ENCODE measurements at regions not wholly inside any gene's neighbourhood (a gene's known extent, or its start where the extent isn't known, plus 50 kb on each side); places are given as distances from the start of the nearest gene placed in this dataset.

DNA sequence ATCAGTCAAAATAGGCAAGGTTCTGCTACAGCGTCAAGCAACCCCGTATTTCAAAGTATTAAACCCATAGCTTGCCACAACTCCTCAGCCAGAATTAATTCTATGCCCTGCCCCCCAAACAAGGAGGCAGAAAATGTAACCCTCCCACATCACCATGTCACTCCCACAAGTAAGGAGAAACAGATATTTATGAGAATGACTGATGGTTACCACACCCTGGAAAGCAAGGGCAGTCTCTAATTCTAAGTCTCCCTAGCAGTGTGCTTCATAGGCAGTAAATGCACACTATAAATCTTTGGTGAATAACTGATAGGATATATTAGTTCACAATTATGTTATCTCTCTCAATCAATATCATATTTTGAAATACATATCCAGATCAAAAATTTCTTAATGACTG is 228.0 kb upstream of the SLC14A2 start:
- no peak for DNase-seq (ENCODE audit: insufficient read length, low spot score)
- TF ChIP-seq, protein P1, sequence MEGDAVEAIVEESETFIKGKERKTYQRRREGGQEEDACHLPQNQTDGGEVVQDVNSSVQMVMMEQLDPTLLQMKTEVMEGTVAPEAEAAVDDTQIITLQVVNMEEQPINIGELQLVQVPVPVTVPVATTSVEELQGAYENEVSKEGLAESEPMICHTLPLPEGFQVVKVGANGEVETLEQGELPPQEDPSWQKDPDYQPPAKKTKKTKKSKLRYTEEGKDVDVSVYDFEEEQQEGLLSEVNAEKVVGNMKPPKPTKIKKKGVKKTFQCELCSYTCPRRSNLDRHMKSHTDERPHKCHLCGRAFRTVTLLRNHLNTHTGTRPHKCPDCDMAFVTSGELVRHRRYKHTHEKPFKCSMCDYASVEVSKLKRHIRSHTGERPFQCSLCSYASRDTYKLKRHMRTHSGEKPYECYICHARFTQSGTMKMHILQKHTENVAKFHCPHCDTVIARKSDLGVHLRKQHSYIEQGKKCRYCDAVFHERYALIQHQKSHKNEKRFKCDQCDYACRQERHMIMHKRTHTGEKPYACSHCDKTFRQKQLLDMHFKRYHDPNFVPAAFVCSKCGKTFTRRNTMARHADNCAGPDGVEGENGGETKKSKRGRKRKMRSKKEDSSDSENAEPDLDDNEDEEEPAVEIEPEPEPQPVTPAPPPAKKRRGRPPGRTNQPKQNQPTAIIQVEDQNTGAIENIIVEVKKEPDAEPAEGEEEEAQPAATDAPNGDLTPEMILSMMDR (IDR thresholded peaks at IDR 0.05; ENCODE audit: insufficient read depth, missing control alignments), result no peak
- no peak for FAIRE-seq

DNA sequence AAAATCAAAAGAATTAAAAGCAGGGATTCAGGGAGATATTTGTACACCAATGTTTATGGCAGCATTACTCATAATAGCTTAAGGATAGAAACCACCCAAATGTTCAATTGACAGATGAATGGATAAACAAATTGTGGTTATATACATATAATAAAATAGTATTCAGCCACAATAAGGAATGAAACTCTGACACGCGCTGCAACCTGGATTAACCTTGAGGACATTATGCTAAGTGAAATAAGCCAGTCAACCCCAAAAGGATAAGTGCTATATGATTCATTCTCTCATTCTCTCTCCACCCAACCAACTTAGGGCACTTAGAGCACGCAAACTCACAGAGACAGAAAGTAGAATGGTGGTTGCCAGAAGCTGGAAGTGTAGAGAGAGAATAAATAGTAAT is 216.8 kb upstream of the SLC14A2 start:
- TF ChIP-seq, protein P1 (IDR thresholded peaks at IDR 0.05; ENCODE audit: insufficient read depth, missing control alignments), result no peak
- DNase-seq (ENCODE audit: insufficient read length, low spot score) (no peak), FAIRE-seq (no peak)

DNA sequence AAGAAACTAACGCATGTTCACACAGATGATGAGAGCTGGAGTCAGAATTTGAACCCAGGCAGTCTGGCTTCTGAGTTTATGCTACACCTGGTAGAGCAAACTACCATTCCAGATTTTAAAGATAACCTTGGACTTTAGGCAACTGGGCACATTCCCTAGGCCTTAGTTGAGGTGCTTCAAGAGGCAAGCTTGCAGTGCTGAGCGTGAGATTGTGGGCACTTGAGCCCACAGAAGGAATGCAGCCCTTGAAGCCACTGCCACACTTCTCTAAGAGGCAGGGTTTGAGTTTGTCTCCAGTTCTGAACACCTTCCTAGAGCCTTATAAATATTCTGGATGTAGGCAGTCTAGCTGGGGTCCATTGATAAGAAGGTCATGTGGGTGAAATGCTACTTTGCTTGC is 216.1 kb upstream of the SLC14A2 start:
- TF ChIP-seq, protein P1 (IDR thresholded peaks at IDR 0.05; ENCODE audit: insufficient read depth, missing control alignments), result no peak
- FAIRE-seq (no peak), DNase-seq (ENCODE audit: insufficient read length, low spot score) (no peak)

DNA sequence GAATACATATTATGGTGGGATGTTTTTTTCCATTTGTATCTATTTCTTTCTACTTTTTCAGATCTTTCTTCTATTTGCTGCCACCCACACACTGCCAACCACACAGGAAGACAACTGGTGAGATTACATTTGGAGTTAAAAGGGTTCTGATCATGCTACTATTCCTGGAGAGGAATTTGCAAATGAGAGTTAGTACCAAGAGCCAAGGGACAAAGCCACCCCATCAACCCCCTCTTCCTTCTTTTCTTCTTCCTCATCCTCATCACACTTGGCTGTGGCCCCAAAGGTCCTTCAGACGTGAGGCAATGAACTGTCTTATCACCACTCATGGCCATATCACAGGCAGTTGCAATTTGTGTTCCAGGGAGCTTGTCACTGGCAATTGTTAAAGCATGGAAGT is 215.6 kb upstream of the SLC14A2 start:
- TF ChIP-seq, protein P1 (IDR thresholded peaks at IDR 0.05; ENCODE audit: insufficient read depth, missing control alignments), result no peak
- no peak for FAIRE-seq
- DNase-seq (ENCODE audit: insufficient read length, low spot score), result no peak

DNA sequence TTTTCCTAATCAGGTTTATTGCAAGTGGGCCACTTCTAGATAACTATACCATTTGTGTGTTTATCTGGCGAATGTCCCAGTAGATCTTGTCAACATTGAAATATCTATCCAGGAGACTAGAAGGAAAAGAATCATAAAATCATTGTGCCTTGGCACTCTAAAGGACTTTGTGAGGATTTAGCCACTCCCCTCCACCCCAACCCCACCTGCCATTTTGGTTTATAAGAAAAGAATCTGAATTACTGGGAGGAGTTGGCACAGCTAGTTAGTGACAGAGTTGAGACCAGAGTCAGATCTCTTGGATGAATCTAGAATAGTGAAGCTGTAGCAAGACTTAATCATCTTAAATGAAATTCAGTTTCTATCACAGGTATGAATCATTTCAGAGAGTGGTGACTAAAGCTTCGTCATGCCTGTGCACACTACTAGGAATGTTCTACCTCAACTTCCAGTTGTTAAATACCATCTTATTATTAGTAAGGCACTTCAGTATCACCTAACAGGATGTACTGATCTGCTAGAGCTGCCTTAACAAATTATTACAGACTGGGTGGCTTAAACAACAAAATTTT is 212.7 kb upstream of the SLC14A2 start:
- FAIRE-seq (no peak), DNase-seq (ENCODE audit: insufficient read length, low spot score) (no peak)
- TF ChIP-seq, protein P1 (IDR thresholded peaks at IDR 0.05; ENCODE audit: insufficient read depth, missing control alignments), result no peak

DNA sequence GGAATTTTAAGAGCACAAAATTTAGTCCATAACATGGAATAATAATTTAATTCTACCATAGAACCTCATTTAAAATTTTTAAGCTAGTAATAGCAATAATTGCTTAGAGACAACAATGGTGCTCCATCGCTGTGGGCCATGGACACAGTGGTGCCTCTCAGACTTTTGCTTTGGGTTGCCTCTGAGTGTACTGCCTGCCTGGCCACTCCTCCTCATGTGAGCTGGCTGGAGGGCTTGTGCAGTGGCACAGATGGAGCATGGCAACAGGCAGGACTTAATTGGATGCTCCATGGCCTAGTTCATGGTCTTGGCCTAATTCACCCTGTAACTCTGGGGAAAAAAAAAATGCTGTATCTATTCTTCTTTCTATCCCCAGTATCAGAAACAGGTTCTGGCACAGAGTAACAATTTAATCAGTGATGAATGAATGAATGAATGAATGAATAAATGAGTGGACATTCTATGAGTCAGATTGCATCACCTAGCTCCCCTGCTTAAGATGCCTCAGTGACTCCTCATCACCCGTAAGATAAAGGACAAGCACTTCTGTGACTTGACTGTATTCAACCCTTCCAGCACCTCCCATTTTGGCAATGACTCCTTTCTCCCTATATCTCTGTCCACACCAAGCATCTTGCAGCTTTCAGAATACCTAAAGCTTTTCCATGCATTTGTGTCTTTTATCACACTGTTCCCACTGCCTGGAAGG is 211.8 kb upstream of the SLC14A2 start:
- TF ChIP-seq, protein P1 (IDR thresholded peaks at IDR 0.05; ENCODE audit: insufficient read depth, missing control alignments), result no peak
- FAIRE-seq, result no peak
- DNase-seq (ENCODE audit: insufficient read length, low spot score), result no peak

DNA sequence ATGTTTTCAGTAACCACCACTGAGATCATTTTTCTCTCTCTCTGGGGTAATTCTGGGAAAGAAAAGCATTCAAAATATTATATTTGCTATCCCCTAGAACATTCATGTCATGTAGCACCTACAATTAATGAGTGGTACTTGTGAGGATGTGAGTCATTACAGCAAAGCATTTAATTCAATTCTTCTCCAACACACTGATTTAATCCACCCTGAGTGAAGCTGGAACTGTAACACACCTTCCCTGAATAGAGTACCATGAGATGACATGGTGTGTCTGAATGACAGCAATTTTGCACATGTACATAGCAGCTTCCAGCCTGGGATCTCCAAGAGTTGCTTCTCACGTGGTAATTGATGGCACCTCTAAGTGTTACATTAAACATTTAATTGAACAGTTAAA is 207.1 kb upstream of the SLC14A2 start:
- TF ChIP-seq, protein P1 (IDR thresholded peaks at IDR 0.05; ENCODE audit: insufficient read depth, missing control alignments), result no peak
- DNase-seq (ENCODE audit: insufficient read length, low spot score) (no peak), FAIRE-seq (no peak)
